ENCODE measurements at regions not wholly inside any gene's neighbourhood (a gene's known extent, or its start where the extent isn't known, plus 50 kb on each side); places are given as distances from the start of the nearest gene placed in this dataset.
"Not testable (repeated sequence)": the region's sequence is repeated elsewhere in the genome, so short reads cannot be mapped to it uniquely, and the experiment has no call there.

DNA sequence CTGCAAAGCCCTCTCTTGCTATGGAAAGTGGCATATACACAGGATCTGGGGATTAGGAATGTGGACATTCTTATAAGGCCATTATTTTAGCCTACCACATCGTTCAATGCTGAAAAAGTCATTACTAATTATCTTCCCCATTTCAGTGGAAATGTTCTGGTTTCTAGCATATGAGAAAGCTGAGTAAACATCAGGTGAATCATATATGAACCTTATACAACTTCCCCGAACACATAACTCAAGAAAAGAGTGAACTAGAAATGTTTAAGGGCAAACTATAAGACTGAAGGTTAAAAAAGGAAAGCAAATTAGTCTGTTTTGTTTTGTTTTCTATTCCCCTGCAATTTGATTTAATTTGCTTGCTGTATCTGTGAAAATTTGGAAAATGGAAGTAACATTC lies 62.5 kb upstream of the SEC22B start:
- not testable (repeated sequence) for TF ChIP-seq EZH2phosphoT487 (IDR thresholded peaks at IDR 0.05; ENCODE audit: borderline replicate concordance)
- TF ChIP-seq, protein P1, sequence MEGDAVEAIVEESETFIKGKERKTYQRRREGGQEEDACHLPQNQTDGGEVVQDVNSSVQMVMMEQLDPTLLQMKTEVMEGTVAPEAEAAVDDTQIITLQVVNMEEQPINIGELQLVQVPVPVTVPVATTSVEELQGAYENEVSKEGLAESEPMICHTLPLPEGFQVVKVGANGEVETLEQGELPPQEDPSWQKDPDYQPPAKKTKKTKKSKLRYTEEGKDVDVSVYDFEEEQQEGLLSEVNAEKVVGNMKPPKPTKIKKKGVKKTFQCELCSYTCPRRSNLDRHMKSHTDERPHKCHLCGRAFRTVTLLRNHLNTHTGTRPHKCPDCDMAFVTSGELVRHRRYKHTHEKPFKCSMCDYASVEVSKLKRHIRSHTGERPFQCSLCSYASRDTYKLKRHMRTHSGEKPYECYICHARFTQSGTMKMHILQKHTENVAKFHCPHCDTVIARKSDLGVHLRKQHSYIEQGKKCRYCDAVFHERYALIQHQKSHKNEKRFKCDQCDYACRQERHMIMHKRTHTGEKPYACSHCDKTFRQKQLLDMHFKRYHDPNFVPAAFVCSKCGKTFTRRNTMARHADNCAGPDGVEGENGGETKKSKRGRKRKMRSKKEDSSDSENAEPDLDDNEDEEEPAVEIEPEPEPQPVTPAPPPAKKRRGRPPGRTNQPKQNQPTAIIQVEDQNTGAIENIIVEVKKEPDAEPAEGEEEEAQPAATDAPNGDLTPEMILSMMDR (conservative IDR thresholded peaks at IDR 0.05; ENCODE audit: low read length), result not testable (repeated sequence)

All from Loucy (cell line).